LoVo (cell line): ENCODE measurements at regions not wholly inside any gene's neighbourhood (a gene's known extent, or its start where the extent isn't known, plus 50 kb on each side); places are given as distances from the start of the nearest gene placed in this dataset.
A peak's percentile ranks its signal among the peaks of the same experiment; 100 is the strongest.

Source experiments
- DNase-seq: peaks from one replicate; pipeline ENCODE4 v3.0.0-alpha.2; 2016; ENCODE audit warnings: low spot score

GRCh38 chr15:93268066-93268465 is 179.1 kb upstream of the RGMA start:
- no peak for DNase-seq

DNA sequence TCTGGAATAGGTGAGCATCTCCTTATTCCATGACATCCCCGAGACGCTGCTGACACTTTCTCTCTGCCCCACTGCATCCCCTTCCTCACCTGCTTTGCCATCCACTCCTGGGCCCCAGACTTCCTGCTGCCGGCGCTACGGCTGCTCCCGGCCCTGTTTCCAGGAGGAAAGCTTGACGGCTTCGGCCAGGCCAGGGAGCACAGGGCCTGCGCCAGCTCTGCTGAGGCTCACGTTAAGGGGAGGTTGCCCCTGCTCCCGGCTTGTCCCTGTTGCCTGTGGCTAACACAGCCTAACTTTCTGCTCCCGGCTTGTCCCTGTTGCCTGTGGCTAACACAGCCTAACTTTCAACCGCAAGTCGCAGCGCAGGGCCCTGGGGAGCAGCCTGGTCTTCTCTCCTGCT is 177.3 kb upstream of the RGMA start:
- DNase-seq = no peak

GRCh38 chr15:93265111-93265556 is 176.1 kb upstream of the RGMA start:
- DNase-seq = peak; percentile 16

DNA sequence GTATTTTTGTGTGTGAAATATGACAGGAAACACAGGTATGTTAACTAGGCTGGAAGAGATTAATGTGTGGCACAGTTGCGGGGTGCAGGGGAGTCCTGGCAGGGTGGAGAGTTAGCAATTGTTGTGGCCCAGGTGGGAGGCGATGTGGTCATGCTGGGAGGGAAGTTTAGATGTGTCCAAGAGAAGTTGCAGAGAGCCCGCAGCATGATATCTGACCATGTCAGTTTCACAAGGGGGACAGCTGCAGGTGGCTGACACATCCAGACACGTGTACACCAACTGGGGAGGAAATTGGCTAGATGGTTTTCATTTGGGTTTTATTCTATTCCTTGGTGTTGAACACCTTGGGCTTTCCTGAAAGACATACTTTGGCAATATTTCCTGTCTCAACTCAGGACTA is 172.8 kb upstream of the RGMA start:
- DNase-seq = no peak

DNA sequence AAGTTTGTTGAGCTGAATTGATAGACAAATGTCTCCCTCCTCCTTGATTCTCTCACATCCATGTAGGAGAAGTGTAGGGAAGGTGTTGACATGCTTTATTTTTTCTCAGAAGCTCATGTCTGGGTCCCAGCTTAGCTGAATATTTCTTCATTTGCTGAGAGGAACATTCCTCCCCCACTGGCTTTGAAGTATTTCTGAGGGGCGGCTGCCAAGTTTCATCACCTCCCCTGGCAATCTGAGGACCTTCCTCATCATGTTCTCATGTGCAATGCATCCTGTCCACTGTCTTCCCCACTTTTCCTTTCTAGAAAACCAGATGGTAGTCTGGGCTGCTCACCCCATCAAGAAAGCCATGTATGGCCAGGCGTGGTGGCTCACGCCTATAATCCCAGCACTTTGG is 168.9 kb upstream of the RGMA start:
- DNase-seq = no peak

- no peak for DNase-seq
Measured at GRCh38 chr15:93253681-93254080, 164.7 kb upstream of the RGMA start.

GRCh38 chr15:93252780-93253179 is 163.8 kb upstream of the RGMA start:
- DNase-seq = no peak

DNA sequence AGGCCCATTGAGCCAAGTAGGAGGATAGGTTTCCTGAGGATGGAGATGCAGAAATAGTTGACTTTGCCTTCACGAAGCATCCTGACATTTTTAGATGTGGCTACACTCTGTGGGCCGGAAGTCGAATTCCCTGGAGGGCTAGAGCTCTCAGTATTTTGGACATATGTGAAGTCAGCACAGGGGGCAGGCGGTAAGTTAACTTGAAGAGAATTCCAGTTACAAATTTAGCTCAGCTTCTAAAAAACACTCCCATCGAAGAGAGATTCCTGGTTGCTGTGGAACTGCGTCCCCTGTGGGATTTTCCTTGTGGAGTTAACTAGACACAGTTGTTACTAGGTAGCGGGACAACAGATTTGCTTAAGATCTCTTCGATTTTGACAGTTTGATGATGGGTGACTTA is 161.9 kb upstream of the RGMA start:
- no peak for DNase-seq

DNA sequence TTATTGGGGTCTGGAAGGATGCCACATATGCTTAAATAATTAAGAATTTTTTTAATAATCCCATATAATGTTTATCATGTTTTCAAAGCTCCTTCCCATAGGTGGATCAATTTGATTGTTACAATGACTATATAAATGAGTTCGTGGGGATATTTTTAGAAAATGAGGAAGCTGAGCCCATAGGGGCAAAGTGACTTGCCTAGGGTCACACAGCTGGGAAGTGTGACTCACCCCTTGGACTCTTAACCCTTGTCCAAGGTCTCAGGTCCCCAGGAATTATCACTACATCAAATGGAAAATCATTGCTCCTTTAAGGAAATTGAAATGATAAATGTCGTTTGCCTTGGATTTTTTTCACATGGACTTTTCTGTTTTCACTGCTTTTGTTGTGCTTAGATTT is 161.2 kb upstream of the RGMA start:
- no peak for DNase-seq

DNA sequence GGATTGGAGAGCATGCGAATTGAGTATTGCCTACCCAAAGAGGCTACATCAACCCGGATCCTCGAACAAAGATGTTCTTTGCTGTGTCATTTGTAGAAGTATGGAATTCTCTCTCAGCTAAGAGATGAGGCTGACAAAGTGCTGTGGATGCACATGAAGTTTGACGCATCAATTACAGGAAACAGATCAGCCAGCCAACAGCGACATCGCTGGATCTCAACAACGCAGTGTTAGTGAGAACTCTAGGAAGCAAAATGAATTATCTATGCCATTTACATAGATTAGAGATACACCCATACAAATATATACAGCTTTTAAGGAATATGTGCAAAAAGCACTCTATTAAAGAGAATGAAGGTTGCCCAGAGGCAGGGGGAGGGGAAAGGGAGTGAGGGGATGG is 160.6 kb upstream of the RGMA start:
- no peak for DNase-seq

DNA sequence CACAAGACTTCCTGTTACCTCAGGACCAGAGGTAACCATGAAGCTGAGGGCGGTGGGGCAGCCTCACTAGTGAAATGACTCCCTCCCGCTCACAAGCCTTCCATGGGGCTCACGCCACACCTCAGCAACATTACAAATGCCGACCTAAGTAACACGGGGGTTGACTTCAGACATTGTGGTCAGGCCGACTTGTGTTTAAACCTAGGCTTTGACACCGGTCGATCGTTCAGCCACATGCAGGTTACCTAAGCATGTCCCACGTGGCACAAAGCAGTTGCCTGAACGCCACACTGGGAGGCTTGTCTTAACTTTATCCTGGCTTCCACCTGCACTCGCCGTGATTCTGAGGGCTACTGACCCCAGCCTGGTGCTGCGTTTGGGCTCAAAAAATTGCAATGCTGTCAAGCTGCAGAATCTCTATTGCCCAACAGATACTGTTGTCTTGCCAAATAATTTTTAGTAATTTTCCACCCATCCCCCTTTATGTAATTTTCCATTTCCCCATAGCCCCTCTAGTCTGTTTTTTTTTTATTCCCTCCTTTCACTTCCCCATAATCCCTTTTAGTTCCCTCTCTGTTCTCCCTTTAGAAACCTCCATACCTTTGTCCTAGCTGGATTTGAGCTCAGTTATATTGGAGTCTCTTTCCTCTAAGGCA is 158.6 kb upstream of the RGMA start:
- DNase-seq = no peak

DNA sequence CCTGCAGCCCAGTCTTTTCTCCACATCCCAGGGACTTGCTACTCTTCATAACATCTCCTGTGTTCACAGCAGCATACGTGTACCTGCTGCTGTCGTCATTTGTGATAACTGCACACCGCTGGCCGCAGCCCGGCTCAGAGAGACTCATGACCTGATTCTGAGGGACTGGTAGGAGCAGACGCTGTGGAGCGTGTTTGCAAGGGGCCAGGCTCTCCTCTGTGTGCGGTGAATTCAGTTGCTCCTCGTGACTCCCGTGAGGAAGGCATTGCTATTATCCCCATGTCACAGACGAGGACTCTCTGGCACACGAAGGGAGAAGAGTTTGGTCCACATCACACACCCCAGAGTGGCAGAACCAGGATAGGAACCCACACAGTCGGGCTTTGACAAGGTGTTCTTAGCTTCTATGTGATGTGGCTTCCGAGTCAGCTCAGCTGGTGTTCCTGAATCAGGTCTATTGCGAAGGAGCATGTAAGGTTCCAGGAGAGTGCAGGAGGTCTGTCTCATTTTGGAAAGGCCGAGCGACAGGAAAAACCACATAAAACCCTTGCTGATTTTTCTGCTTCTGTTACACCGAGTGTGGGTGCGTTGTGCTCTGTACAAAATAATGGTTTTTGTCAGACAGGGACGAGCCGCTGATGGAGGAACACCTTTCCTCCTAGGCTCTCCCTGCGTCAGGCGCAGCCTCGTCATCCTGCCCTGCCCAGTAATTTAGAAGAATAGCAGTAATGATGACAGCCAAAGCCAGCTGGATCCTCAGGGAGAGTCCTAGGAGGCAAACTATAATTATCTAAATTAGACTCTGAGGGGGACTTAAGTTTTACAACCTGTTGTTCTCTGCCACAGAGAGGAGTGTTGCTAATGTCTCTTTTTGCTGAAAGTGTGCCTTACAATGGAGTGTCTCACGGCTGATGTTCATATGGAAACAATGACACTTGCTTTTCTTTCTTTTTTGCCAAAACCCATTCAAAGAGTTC is 157.5 kb upstream of the RGMA start:
- no peak for DNase-seq

GRCh38 chr15:93245661-93246042 is 156.6 kb upstream of the RGMA start:
- DNase-seq = no peak

- DNase-seq = no peak
Measured at GRCh38 chr15:93244696-93245660, 156.0 kb upstream of the RGMA start.

- DNase-seq = no peak
Measured at GRCh38 chr15:93243573-93243972, 154.6 kb upstream of the RGMA start.

- no peak for DNase-seq
Measured at GRCh38 chr15:93241696-93242585, 152.9 kb upstream of the RGMA start.

- DNase-seq = no peak
Measured at GRCh38 chr15:93239993-93240392, 151.0 kb upstream of the RGMA start.

DNA sequence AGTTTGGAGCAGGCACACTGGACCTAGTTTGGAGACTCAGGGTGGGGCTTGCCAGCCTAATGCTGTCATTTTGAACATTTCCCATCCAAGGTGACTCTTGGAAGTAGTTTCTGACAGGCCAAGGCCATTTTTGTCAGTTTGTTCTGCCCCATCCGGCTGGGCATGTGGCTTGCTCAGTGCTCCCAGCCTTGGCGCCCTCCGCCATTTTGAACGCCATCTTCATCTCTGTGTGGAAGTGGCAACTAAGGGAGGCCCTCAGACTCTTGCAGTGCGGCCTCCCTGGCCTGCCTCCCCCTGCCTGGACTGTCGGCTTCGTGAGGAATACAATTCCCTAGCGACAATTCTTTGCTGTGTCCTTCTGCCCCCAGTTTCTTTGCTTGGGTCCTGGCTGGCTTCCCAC is 150.6 kb upstream of the RGMA start:
- DNase-seq = no peak

GRCh38 chr15:93238641-93239040 is 149.6 kb upstream of the RGMA start:
- DNase-seq = no peak

- DNase-seq = no peak
Measured at GRCh38 chr15:93235926-93236780, 147.1 kb upstream of the RGMA start.
